Panc1 (cell line): ENCODE measurements at regions not wholly inside any gene's neighbourhood (a gene's known extent, or its start where the extent isn't known, plus 50 kb on each side); places are given as distances from the start of the nearest gene placed in this dataset.

Source experiments
- ATAC-seq: fragments of 200-7000 bp; cut with Tn5 transposase; 2 replicates; pipeline ENCODE4 v1.9.1; 2020; ENCODE audit warnings: mild to moderate bottlenecking, moderate library complexity
- BruUV-seq: library from RNA; stranded (reverse); fragments of 400-500 nt; replicated peaks from 2 replicates; lab custom pipeline; 2021; lab: Mats Ljungman, UMichigan
- CTCF ChIA-PET: fragments of 300-600 bp; sonication (Branson Sonifier 250); formaldehyde crosslinking; loops from one replicate; lab custom pipeline; 2022; ENCODE audit warnings: antibody characterized with exemption; lab: Charles Lee
- POLR2A ChIA-PET: fragments of 300-600 bp; sonication (Branson Sonifier 250); formaldehyde crosslinking; loops from one replicate; lab custom pipeline; 2022; ENCODE audit warnings: antibody characterized with exemption; lab: Charles Lee
- DNase-seq: peaks from one replicate; pipeline ENCODE4 v3.0.0-alpha.2; 2010; ENCODE audit warnings: low read depth, low spot score
- H3K27ac ChIP-seq: 2 replicates; pipeline ENCODE4 v1.5.1; 2011; ENCODE audit warnings: mild to moderate bottlenecking, low read length, inconsistent platforms
- H3K27me3 ChIP-seq: fragments of 200-500 bp; sonication (Bioruptor generic); 2 replicates; pipeline ENCODE4 v1.6.0; 2014; ENCODE audit warnings: low read length, inconsistent platforms; ENCODE audit not compliant: control insufficient read depth, insufficient read depth
- H3K36me3 ChIP-seq: fragments of 200-500 bp; sonication (Bioruptor generic); 2 replicates; pipeline ENCODE4 v1.5.1; 2014; ENCODE audit warnings: inconsistent platforms, mild to moderate bottlenecking, low read length, moderate library complexity; ENCODE audit not compliant: control insufficient read depth, insufficient read depth
- H3K4me1 ChIP-seq: 2 replicates; pipeline ENCODE4 v1.5.1; 2011; ENCODE audit warnings: inconsistent platforms, mild to moderate bottlenecking, low read length, moderate library complexity; ENCODE audit not compliant: control insufficient read depth, insufficient read depth
- H3K4me3 ChIP-seq, 2 experiments: 2 replicates each; pipeline ENCODE4 v1.5.1; 2011 to 2012; ENCODE audit warnings: low read depth in 2 of 2, low read length in 2 of 2, mild to moderate bottlenecking in 2 of 2, inconsistent platforms in 1 of 2, moderate library complexity in 1 of 2
- H3K9me3 ChIP-seq: fragments of 200-500 bp; sonication (Bioruptor generic); 2 replicates; pipeline ENCODE4 v1.5.1; 2014; ENCODE audit warnings: low read depth, mild to moderate bottlenecking, inconsistent platforms, low read length, moderate library complexity; ENCODE audit not compliant: control insufficient read depth, insufficient read depth
- POLR2AphosphoS5 ChIP-seq: IDR thresholded peaks from 2 replicates; pipeline ENCODE4 v1.6.1; 2012; ENCODE audit warnings: mild to moderate bottlenecking, low read depth, low read length, moderate library complexity
- SIN3A ChIP-seq: IDR thresholded peaks from 2 replicates; pipeline ENCODE4 v1.6.1; 2012; ENCODE audit warnings: low read depth, mild to moderate bottlenecking, low read length, moderate library complexity, borderline replicate concordance; ENCODE audit not compliant: insufficient read depth
- TCF7L2 ChIP-seq: IDR thresholded peaks from 2 replicates; pipeline ENCODE4 v1.6.1; 2011; ENCODE audit warnings: mild to moderate bottlenecking, low read depth, low read length, inconsistent platforms
- in situ Hi-C: cut with HindIII; loops from 2 replicates; pipeline ENCODE4 v1.10.0; 2016; ENCODE audit warnings: low sequenced_read_pairs, low pct_unique_long_range_greater_than_20kb
- intact Hi-C: fragments of 100-400 bp; cut with micrococcal nuclease; formaldehyde crosslinking; loops from one replicate; pipeline ENCODE4 v1.10.0; 2022; ENCODE audit not compliant: unreplicated experiment
- TF ChIP-seq, protein P1 (sequence below): fragments of 450-650 bp; IDR thresholded peaks from 2 replicates; pipeline ENCODE4 v1.5.1; 2017; ENCODE audit warnings: mild to moderate bottlenecking
- TF ChIP-seq, protein P2 (sequence below), 2 experiments: IDR thresholded peaks; 2 replicates each; pipeline ENCODE4 v1.6.1; 2011 to 2012; ENCODE audit warnings: low read depth in 2 of 2, control low read depth in 1 of 2, low read length in 1 of 2, mild to moderate bottlenecking in 1 of 2, moderate library complexity in 1 of 2; ENCODE audit not compliant: insufficient read depth in 1 of 2

DNA sequence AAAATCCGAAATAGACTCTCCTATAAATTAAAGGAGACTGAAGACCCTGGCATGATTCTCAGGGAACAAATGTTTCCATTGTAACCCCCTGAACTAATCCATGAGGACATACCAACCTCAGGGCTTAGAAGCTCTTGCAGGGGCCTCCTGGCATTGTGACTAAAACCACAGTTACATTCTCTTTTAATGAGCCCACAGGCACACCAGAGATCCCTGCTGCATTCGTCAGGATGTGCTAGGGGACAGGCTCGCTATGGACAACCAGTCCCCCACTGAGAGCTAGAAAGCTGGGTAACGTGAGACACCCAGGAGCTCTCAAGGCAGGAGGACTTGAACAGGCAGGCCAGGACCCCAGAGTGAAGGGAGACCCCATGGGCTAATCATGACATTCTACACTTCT is 140.6 kb upstream of the TNRC6C start:
- TF ChIP-seq SIN3A (no peak), POLR2AphosphoS5 (no peak), TCF7L2 (no peak)
- TF ChIP-seq, protein P1, sequence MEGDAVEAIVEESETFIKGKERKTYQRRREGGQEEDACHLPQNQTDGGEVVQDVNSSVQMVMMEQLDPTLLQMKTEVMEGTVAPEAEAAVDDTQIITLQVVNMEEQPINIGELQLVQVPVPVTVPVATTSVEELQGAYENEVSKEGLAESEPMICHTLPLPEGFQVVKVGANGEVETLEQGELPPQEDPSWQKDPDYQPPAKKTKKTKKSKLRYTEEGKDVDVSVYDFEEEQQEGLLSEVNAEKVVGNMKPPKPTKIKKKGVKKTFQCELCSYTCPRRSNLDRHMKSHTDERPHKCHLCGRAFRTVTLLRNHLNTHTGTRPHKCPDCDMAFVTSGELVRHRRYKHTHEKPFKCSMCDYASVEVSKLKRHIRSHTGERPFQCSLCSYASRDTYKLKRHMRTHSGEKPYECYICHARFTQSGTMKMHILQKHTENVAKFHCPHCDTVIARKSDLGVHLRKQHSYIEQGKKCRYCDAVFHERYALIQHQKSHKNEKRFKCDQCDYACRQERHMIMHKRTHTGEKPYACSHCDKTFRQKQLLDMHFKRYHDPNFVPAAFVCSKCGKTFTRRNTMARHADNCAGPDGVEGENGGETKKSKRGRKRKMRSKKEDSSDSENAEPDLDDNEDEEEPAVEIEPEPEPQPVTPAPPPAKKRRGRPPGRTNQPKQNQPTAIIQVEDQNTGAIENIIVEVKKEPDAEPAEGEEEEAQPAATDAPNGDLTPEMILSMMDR: no peak
- TF ChIP-seq, protein P2, sequence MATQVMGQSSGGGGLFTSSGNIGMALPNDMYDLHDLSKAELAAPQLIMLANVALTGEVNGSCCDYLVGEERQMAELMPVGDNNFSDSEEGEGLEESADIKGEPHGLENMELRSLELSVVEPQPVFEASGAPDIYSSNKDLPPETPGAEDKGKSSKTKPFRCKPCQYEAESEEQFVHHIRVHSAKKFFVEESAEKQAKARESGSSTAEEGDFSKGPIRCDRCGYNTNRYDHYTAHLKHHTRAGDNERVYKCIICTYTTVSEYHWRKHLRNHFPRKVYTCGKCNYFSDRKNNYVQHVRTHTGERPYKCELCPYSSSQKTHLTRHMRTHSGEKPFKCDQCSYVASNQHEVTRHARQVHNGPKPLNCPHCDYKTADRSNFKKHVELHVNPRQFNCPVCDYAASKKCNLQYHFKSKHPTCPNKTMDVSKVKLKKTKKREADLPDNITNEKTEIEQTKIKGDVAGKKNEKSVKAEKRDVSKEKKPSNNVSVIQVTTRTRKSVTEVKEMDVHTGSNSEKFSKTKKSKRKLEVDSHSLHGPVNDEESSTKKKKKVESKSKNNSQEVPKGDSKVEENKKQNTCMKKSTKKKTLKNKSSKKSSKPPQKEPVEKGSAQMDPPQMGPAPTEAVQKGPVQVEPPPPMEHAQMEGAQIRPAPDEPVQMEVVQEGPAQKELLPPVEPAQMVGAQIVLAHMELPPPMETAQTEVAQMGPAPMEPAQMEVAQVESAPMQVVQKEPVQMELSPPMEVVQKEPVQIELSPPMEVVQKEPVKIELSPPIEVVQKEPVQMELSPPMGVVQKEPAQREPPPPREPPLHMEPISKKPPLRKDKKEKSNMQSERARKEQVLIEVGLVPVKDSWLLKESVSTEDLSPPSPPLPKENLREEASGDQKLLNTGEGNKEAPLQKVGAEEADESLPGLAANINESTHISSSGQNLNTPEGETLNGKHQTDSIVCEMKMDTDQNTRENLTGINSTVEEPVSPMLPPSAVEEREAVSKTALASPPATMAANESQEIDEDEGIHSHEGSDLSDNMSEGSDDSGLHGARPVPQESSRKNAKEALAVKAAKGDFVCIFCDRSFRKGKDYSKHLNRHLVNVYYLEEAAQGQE (IDR thresholded peaks at IDR 0.05; ENCODE audit: insufficient read depth in 1 of 2, low read depth in 2 of 2, low read length in 1 of 2): no peak
- DNase-seq (no peak), ATAC-seq (no peak)
- CTCF ChIA-PET: no interaction called here
- Histone ChIP-seq H3K27me3 (no peaks in the 10 kb centered on the region), H3K36me3 (no peaks in the 10 kb centered on the region), H3K4me1 (no peaks in the 10 kb centered on the region), H3K4me3 (no peak overlapping the region), H3K9me3 (no peaks in the 10 kb centered on the region), H3K27ac (no peak overlapping the region)
- intact Hi-C loops (no loop called here), in situ Hi-C loops (no loop called here)
- POLR2A ChIA-PET: no interaction called here
- BruUV-seq: no TSS peak

DNA sequence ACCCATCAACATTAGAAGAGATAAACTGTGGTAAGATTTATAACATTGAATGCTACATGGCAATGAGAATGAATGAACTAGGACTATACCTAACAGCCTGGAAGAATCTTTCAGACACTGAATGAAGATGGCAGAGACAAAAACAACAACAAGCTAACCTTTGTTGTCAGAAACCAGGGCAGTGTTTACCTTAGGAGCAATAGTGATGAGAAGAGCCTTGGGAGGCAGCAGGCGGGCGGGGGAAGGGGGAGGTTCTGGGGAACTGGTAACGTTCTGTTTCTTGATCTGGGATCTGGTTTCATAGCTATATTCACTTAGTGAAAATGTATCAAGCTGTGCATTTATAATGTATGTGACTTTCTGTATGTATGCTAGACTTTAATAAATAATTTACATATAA is 139.0 kb upstream of the TNRC6C start:
- no peak for DNase-seq
- BruUV-seq: no TSS peak
- in situ Hi-C loops: no loop called here
- Histone ChIP-seq H3K36me3 (no peaks in the 10 kb centered on the region), H3K9me3 (no peaks in the 10 kb centered on the region), H3K27ac (no peak overlapping the region), H3K4me1 (no peaks in the 10 kb centered on the region), H3K4me3 (no peak overlapping the region), H3K27me3 (no peaks in the 10 kb centered on the region)
- TF ChIP-seq TCF7L2 (no peak), SIN3A (no peak), POLR2AphosphoS5 (no peak)
- TF ChIP-seq, protein P2 (IDR thresholded peaks at IDR 0.05; ENCODE audit: insufficient read depth in 1 of 2, low read depth in 2 of 2, low read length in 1 of 2): no peak
- TF ChIP-seq, protein P1: no peak
- CTCF ChIA-PET: no interaction called here
- ATAC-seq: no peak
- POLR2A ChIA-PET: interaction anchor here (0.6 kb wide), 1 partner anchor 106 kb away, joined by 14 read pairs; no protein-coding TSS in a partner anchor
- intact Hi-C loops: no loop called here
